ENCODE measurements at regions not wholly inside any gene's neighbourhood (a gene's known extent, or its start where the extent isn't known, plus 50 kb on each side); places are given as distances from the start of the nearest gene placed in this dataset.

GRCh38 chr7:86914551-86914950, 144.9 kb downstream of the ELAPOR2 start:
- TF ChIP-seq CTCF (IDR thresholded peaks at IDR 0.05) (peak in 11 of 12 donors; percentile 18 to 55 (median 33)), POLR2A (IDR thresholded peaks at IDR 0.05) (no peak)

Measured in heart left ventricle (tissue), 13 donors.